GM12865 (cell line): ENCODE measurements at regions not wholly inside any gene's neighbourhood (a gene's known extent, or its start where the extent isn't known, plus 50 kb on each side); places are given as distances from the start of the nearest gene placed in this dataset.

Experiments
- DNase-seq: peaks from one replicate; pipeline ENCODE4 v3.0.0; 2010; ENCODE audit warnings: low read depth
- H3K4me3 ChIP-seq: 2 replicates; pipeline ENCODE4 v1.5.1; 2011; ENCODE audit warnings: mild to moderate bottlenecking, low read depth, low read length, control low read depth
- CTCF ChIP-seq: IDR thresholded peaks from 2 replicates; pipeline ENCODE4 v1.5.1; 2011; ENCODE audit warnings: low read length, control low read depth, low read depth, inconsistent platforms; ENCODE audit not compliant: insufficient read depth; ENCODE audit errors: missing control alignments

DNA sequence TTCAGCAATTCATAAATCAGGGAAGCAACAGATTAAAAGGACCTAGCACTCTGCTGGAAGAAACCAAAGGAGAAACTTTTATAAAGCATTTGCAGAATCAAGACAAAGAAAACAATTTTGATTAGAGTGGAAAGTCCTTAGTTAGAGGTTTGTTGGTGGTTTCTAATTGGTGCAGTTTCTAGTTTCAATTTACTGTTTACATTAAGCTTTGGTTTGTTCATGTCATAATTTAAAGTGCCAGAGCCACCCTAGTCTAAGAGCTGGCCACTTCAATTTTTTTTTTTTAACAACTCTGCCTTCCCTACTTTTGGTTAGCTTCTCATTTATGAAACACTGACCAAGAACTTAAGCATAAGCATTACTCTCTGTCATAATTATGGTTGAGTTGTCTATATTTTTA, 1428.2 kb upstream of the GBE1 start:
- no peak for TF ChIP-seq CTCF
- no peak overlapping the region for H3K4me3 ChIP-seq
- no peak for DNase-seq

- no peak for TF ChIP-seq CTCF
- no peak overlapping the region for H3K4me3 ChIP-seq
- DNase-seq: no peak
Observed at GRCh38 chr3:83169473-83169872, 1408.0 kb upstream of the GBE1 start.

DNA sequence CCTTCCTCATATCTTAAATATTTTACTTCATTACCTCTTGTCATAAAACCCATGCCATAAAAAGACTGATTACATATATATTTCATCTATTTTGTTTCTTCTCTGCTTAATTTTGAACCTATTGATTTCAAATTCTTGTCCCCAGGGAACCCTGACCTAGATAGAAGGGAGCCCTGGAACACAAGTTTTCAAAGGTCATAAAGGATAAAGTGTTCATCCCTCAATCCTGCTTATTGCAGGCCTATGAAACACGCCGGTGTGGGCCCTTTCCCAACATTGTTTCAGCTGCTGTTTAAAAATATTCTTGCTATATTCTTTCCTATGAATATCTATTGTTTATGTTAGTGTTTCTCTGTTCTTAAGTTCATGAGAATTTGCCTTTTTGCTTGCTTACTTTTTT, 1389.5 kb upstream of the GBE1 start:
- DNase-seq: no peak
- no peak overlapping the region for H3K4me3 ChIP-seq
- no peak for TF ChIP-seq CTCF

DNA sequence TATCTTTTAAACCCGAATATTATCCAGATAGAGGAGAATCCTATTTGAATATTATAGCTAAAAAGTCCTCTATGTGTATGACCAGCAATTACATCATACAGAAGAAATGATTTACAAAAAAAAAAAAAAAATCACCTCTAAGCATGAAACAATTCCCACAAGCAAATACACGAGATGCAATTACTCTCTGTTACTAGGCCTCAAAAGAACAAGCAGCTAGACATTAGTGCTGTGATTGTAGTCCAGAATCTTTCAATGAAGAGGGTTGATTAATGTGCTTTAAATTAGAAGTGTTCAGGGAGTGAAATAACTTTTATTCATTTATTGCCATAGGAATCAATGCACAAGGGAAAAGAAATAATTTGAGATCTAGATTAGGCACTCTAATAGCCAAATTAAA, 1379.5 kb upstream of the GBE1 start:
- TF ChIP-seq CTCF: no peak
- DNase-seq: no peak
- no peak overlapping the region for H3K4me3 ChIP-seq

DNA sequence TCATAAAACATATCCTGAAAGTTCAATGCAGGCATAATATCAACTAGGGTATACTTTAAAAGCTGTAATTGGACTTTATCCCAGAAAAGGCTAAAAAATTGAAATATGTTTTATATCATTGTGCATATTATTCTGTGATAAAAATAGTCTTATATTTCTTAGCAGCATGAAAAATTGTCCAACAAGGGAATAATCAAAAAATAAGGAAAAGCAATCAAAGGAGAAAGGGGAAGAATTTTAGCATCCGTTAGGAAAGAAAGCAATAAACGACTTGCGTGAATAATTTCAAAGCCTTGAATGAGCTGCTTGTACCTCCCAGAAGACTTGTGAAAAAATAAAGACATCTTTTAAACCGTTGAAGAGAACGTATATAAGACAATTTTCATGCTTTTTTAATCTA, 1369.8 kb upstream of the GBE1 start:
- H3K4me3 ChIP-seq: no peak overlapping the region
- DNase-seq: no peak
- TF ChIP-seq CTCF: no peak

DNA sequence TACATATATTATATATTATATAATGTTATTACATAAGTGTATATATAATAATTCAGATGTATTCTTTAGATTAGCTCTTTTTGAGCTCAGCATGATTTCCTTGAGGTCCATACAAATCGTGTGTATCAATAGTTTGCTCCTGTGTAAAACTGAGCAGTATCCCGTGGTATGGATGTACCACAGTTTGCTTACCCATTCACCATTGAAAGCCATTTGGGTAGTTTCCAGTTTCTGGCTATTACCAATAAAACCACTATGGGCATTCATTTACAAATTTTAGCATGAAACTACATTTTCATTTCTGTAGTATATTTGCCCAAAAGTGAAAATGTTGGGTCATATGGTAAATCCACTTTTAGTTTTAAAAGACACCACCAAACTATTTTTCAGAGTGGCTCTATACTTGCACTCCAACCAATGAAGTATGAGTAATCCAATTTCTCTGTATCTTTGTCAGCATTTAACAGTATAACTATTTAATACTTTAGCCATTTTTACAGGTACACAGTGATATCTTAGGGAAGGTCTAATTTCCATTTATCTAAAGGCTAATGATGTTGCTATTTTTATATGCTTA, 1361.4 kb upstream of the GBE1 start:
- H3K4me3 ChIP-seq: no peak overlapping the region
- TF ChIP-seq CTCF: no peak
- DNase-seq: no peak

DNA sequence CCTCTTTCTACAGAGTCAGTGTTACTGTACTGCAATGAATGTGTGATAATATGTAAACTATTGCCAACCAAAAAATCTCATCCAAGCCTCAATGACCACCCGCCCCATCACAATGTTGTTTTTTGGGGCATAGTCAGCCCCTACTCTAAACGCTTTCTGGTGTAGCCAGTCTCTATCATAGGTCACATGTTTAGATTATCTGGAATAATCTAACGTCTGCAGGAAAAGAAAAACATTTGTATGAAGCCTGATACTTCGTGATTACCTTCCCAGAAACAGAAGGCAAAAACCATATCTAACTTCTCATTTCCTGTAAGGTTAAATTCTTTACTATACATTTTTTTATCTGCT, 1331.8 kb upstream of the GBE1 start:
- no peak for TF ChIP-seq CTCF
- H3K4me3 ChIP-seq: no peak overlapping the region
- DNase-seq: no peak
